Heart left ventricle (tissue), 13 donors: ENCODE measurements at regions not wholly inside any gene's neighbourhood (a gene's known extent, or its start where the extent isn't known, plus 50 kb on each side); places are given as distances from the start of the nearest gene placed in this dataset.

Experiments used
- POLR2A ChIP-seq, 2 donors: fragments of 450-650 bp; IDR thresholded peaks; one replicate each; pipeline ENCODE4 v1.6.1; 2017; ENCODE audit warnings: antibody characterized with exemption in 2 of 2, mild to moderate bottlenecking in 2 of 2, moderate library complexity in 2 of 2
- TF ChIP-seq, protein P1 (sequence below), 12 donors: fragments of 200-600 bp; sonication (generic) in 4 of 12; IDR thresholded peaks; one replicate each; pipeline versions ENCODE4 v1.5.0 to v1.8.0; 2018 to 2022; ENCODE audit warnings: antibody characterized with exemption in 12 of 12, mild to moderate bottlenecking in 5 of 12
- donor health status: ischemic (EF 13 %, LVEDD 7.1; RV severe dilation, severe dysfunction).
- donor health status: DM: no; HTN: yes; CAD: no.
- donor health status: DM: no; HTN: no; CAD: no.
- donor health status: ischemic (EF 25% LVEDD 6.9; RV normal size, moderate dysfunction).
- donor health status: ischemic (EF 25% LVEDD 5.7; RV mildly dilated, moderate dysfunction).
- donor health status: ischemic (EF 35%, LVEDD 5.7; RV mildly dilated, moderate dysfunction).
- donor health status: nonischemic (EF 11% LVEDD 7.7; RV severe dilation, severe dysfunction).
- donor health status: DM: yes; HTN: yes; CAD: no.
- donor health status: PGD.
- donor health status: ischemic (EF 29% LVEDD 5.4; RV normal size, mild dysfunction).
- donor health status: nonischemic (EF 23%, LVEDD 6.1; RV moderate dilation, normal function).

DNA sequence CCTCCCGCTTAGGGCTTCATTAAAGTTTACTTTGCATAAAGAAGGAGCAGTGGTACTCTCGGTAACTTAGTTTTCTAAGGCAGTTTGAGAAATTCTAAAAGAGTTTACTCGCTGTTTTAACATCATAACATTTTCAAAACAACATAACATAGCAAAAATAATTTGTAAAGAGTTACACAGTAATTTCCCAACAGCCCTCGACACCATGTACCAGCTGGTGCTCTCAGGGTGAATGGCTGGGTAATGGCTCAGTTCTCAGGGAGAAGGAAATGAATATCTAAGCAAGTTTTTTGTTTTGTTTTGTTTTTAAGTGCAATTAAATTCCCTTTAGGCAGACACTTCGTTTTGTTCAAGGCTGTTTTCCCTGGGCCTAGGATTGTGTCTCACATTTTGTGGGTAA lies 435.3 kb downstream of the C4orf33 start:
- TF ChIP-seq, protein P1, sequence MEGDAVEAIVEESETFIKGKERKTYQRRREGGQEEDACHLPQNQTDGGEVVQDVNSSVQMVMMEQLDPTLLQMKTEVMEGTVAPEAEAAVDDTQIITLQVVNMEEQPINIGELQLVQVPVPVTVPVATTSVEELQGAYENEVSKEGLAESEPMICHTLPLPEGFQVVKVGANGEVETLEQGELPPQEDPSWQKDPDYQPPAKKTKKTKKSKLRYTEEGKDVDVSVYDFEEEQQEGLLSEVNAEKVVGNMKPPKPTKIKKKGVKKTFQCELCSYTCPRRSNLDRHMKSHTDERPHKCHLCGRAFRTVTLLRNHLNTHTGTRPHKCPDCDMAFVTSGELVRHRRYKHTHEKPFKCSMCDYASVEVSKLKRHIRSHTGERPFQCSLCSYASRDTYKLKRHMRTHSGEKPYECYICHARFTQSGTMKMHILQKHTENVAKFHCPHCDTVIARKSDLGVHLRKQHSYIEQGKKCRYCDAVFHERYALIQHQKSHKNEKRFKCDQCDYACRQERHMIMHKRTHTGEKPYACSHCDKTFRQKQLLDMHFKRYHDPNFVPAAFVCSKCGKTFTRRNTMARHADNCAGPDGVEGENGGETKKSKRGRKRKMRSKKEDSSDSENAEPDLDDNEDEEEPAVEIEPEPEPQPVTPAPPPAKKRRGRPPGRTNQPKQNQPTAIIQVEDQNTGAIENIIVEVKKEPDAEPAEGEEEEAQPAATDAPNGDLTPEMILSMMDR (IDR thresholded peaks at IDR 0.05): no peak
- TF ChIP-seq POLR2A (IDR thresholded peaks at IDR 0.05): no peak
